ENCODE measurements at regions not wholly inside any gene's neighbourhood (a gene's known extent, or its start where the extent isn't known, plus 50 kb on each side); places are given as distances from the start of the nearest gene placed in this dataset.
"Not testable (repeated sequence)": the region's sequence is repeated elsewhere in the genome, so short reads cannot be mapped to it uniquely, and the experiment has no call there.

- no peak for DNase-seq
These were observed 2211.3 kb downstream of the PCDH7 start for GRCh38 chr4:32931475-32931874.

GRCh38 chr4:32932156-32932555, 2212.0 kb downstream of the PCDH7 start:
- no peak for DNase-seq

- not testable (repeated sequence) for DNase-seq
These were observed 2219.1 kb downstream of the PCDH7 start for GRCh38 chr4:32939222-32939621.

- DNase-seq = no peak
These were observed 2230.7 kb downstream of the PCDH7 start for GRCh38 chr4:32950866-32951265.

GRCh38 chr4:32958586-32958985, 2238.4 kb downstream of the PCDH7 start:
- DNase-seq = no peak

GRCh38 chr4:32962100-32962499, 2241.9 kb downstream of the PCDH7 start:
- DNase-seq = no peak

- DNase-seq = no peak
These were observed 2265.1 kb downstream of the PCDH7 start for GRCh38 chr4:32985256-32985655.

- no peak for DNase-seq
These were observed 2266.1 kb downstream of the PCDH7 start for GRCh38 chr4:32986236-32986635.

GRCh38 chr4:32987111-32987510, 2266.9 kb downstream of the PCDH7 start:
- DNase-seq = no peak

- DNase-seq = no peak
These were observed 2268.1 kb downstream of the PCDH7 start for GRCh38 chr4:32988165-32988811.

GRCh38 chr4:32991663-32992062, 2271.5 kb downstream of the PCDH7 start:
- no peak for DNase-seq

GRCh38 chr4:32994981-32995881, 2275.1 kb downstream of the PCDH7 start:
- DNase-seq = no peak

- no peak for DNase-seq
These were observed 2293.1 kb downstream of the PCDH7 start for GRCh38 chr4:33013282-33013681.

- DNase-seq = no peak
These were observed 2305.1 kb downstream of the PCDH7 start for GRCh38 chr4:33025236-33025635.

- DNase-seq = no peak
These were observed 2309.8 kb downstream of the PCDH7 start for GRCh38 chr4:33029976-33030375.

- DNase-seq = no peak
These were observed 2311.2 kb downstream of the PCDH7 start for GRCh38 chr4:33031328-33031727.

GRCh38 chr4:33037464-33037863, 2317.3 kb downstream of the PCDH7 start:
- no peak for DNase-seq

- no peak for DNase-seq
These were observed 2325.2 kb downstream of the PCDH7 start for GRCh38 chr4:33045334-33045733.

- no peak for DNase-seq
These were observed 2332.1 kb downstream of the PCDH7 start for GRCh38 chr4:33052241-33052640.

- no peak for DNase-seq
These were observed 2334.0 kb downstream of the PCDH7 start for GRCh38 chr4:33054161-33054560.

GRCh38 chr4:33054656-33055196, 2334.6 kb downstream of the PCDH7 start:
- no peak for DNase-seq

- DNase-seq = no peak
These were observed 2337.6 kb downstream of the PCDH7 start for GRCh38 chr4:33057736-33058135.

- no peak for DNase-seq
These were observed 2338.8 kb downstream of the PCDH7 start for GRCh38 chr4:33058998-33059397.
